ENCODE measurements at regions not wholly inside any gene's neighbourhood (a gene's known extent, or its start where the extent isn't known, plus 50 kb on each side); places are given as distances from the start of the nearest gene placed in this dataset.

- 52 to 55% methylated on average over 9 of the region's 9 CpGs for WGBS, 2 donors
- Histone ChIP-seq H3K27me3 (no peaks in the 10 kb centered on the region), H3K36me3 (no peaks in the 10 kb centered on the region), H3K27ac (no peak overlapping the region), H3K9me3 (no peaks in the 10 kb centered on the region), H3K4me1 (no peaks in the 10 kb centered on the region), H3K4me3 (no peak overlapping the region)
- no peak for DNase-seq (ENCODE audit: low spot score in 2 of 2)
- no peak for TF ChIP-seq CTCF (IDR thresholded peaks at IDR 0.05)
- no peak for TF ChIP-seq POLR2A (IDR thresholded peaks at IDR 0.05)
- no peak for TF ChIP-seq EP300 (IDR thresholded peaks at IDR 0.05)
These were observed 127.3 kb upstream of the NUDT7 start for GRCh38 chr16:77594799-77595596.

DNA sequence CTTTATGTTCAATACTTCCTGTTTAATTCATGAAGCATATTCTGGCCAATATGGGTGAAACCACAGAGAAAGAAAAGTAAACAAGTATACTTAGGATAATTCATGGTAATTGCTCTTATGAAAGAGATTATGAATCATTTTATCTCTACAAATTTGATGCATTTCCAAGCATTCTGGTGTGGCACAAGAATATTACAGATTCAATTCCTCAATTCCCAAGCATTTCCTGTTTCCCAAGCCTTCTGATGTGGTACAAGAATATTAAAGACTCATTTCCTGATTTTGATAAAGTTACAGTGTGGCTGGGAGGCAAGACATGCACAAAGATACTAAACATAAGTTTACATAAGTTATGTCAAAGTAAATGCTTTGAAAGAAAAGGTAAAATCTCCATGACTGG is 126.1 kb upstream of the NUDT7 start:
- H3K4me3 ChIP-seq: no peak overlapping the region
- DNase-seq (ENCODE audit: low spot score in 2 of 2): no peak
- TF ChIP-seq POLR2A (IDR thresholded peaks at IDR 0.05) (no peak), CTCF (IDR thresholded peaks at IDR 0.05) (no peak), EP300 (IDR thresholded peaks at IDR 0.05) (no peak)
- no peaks in the 10 kb centered on the region for H3K36me3 ChIP-seq
- no peaks in the 10 kb centered on the region for H3K4me1 ChIP-seq
- peaks cover 0 to 8% (median 0%) of the 10 kb centered on the region in 4 donors for H3K9me3 ChIP-seq
- H3K27ac ChIP-seq: no peak overlapping the region
- H3K27me3 ChIP-seq: no peaks in the 10 kb centered on the region

- Histone ChIP-seq H3K27me3 (no peaks in the 10 kb centered on the region), H3K27ac (no peak overlapping the region), H3K4me1 (no peaks in the 10 kb centered on the region), H3K4me3 (no peak overlapping the region), H3K36me3 (no peaks in the 10 kb centered on the region), H3K9me3 (peaks cover 0 to 16% (median 0%) of the 10 kb centered on the region in 4 donors)
- peak in 1 of 2 donors; percentile 46 for DNase-seq (ENCODE audit: low spot score in 2 of 2)
- TF ChIP-seq POLR2A (IDR thresholded peaks at IDR 0.05) (no peak), CTCF (IDR thresholded peaks at IDR 0.05) (peak in 4 of 5 experiments; percentile 20 to 34 (median 30))
These were observed 122.4 kb upstream of the NUDT7 start for GRCh38 chr16:77599793-77600415.

DNA sequence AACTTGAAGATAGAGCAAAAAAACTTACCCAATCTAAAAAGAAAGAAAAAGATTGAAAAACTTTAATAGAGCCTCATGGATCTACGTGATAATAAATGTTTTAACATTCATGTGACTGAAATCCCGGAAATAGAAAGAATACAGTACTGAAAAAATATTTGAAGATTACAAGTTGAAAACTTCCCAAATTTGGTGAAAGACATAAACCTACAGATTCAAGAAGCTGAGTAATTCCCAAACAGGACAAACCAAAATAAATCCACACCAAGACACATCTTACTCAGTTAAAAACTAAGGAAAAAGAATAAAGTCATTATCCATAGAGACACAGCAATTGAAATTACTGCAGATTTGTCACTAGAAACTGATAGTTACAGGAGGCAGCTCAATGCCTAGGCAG is 121.8 kb upstream of the NUDT7 start:
- Histone ChIP-seq H3K36me3 (no peaks in the 10 kb centered on the region), H3K27me3 (no peaks in the 10 kb centered on the region), H3K4me3 (no peak overlapping the region), H3K9me3 (peaks cover 0 to 16% (median 0%) of the 10 kb centered on the region in 4 donors), H3K4me1 (no peaks in the 10 kb centered on the region), H3K27ac (no peak overlapping the region)
- DNase-seq (ENCODE audit: low spot score in 2 of 2): no peak
- 90 to 94% methylated on average over 2 of the region's 2 CpGs for WGBS, 2 donors
- no peak for TF ChIP-seq EP300 (IDR thresholded peaks at IDR 0.05)
- no peak for TF ChIP-seq CTCF (IDR thresholded peaks at IDR 0.05)
- TF ChIP-seq POLR2A (IDR thresholded peaks at IDR 0.05): no peak

GRCh38 chr16:77603656-77604055 is 118.7 kb upstream of the NUDT7 start:
- TF ChIP-seq CTCF (IDR thresholded peaks at IDR 0.05) (no peak), POLR2A (IDR thresholded peaks at IDR 0.05) (no peak), EP300 (IDR thresholded peaks at IDR 0.05) (no peak)
- no peak overlapping the region for H3K27ac ChIP-seq
- H3K4me3 ChIP-seq: no peak overlapping the region
- no peaks in the 10 kb centered on the region for H3K36me3 ChIP-seq
- no peaks in the 10 kb centered on the region for H3K4me1 ChIP-seq
- DNase-seq (ENCODE audit: low spot score in 2 of 2): no peak
- 75 to 80% methylated on average over 2 of the region's 2 CpGs for WGBS, 2 donors
- H3K27me3 ChIP-seq: no peaks in the 10 kb centered on the region
- peaks cover 0 to 16% (median 0%) of the 10 kb centered on the region in 4 donors for H3K9me3 ChIP-seq
